ENCODE measurements at regions not wholly inside any gene's neighbourhood (a gene's known extent, or its start where the extent isn't known, plus 50 kb on each side); places are given as distances from the start of the nearest gene placed in this dataset.

GRCh38 chr18:47585136-47585535 is 333.7 kb upstream of the SKOR2 start:
- Mint-ChIP-seq H3K27ac (no peak overlapping the region), H3K27me3 (no peaks in the 10 kb centered on the region), H3K4me3 (no peak overlapping the region), H3K4me1 (no peaks in the 10 kb centered on the region), H3K9me3 (no peaks in the 10 kb centered on the region), H3K36me3 (no peaks in the 10 kb centered on the region)
- Histone ChIP-seq H3K27me3 (ENCODE audit: insufficient read depth, low read length, poor library complexity, severe bottlenecking) (no peaks in the 10 kb centered on the region), H3K4me1 (ENCODE audit: insufficient read depth, low read length) (no peaks in the 10 kb centered on the region), H3K36me3 (ENCODE audit: insufficient read depth, low read length) (no peaks in the 10 kb centered on the region), H3K9me3 (ENCODE audit: low read length) (no peaks in the 10 kb centered on the region), H3K4me3 (ENCODE audit: low read length) (no peak overlapping the region), H3K27ac (ENCODE audit: low read depth, low read length) (no peak overlapping the region)
- CTCF ChIA-PET, result no interaction called here
- DNase-seq, result no peak
- POLR2A ChIA-PET, result no interaction called here

- Histone ChIP-seq H3K36me3 (ENCODE audit: insufficient read depth, low read length) (no peaks in the 10 kb centered on the region), H3K4me3 (ENCODE audit: low read length) (no peak overlapping the region), H3K27me3 (ENCODE audit: insufficient read depth, low read length, poor library complexity, severe bottlenecking) (no peaks in the 10 kb centered on the region), H3K27ac (ENCODE audit: low read depth, low read length) (no peak overlapping the region), H3K4me1 (ENCODE audit: insufficient read depth, low read length) (no peaks in the 10 kb centered on the region), H3K9me3 (ENCODE audit: low read length) (no peaks in the 10 kb centered on the region)
- H3K36me3 Mint-ChIP-seq, result no peaks in the 10 kb centered on the region
- no peak for DNase-seq
- H3K4me1 Mint-ChIP-seq, result no peaks in the 10 kb centered on the region
- H3K9me3 Mint-ChIP-seq, result no peaks in the 10 kb centered on the region
- H3K4me3 Mint-ChIP-seq, result no peak overlapping the region
- no peak overlapping the region for H3K27ac Mint-ChIP-seq
- ChIA-PET CTCF (no interaction called here), POLR2A (no interaction called here)
- peaks cover 2 to 3% of the 10 kb centered on the region in 2 donors for H3K27me3 Mint-ChIP-seq
These were observed 330.6 kb upstream of the SKOR2 start for GRCh38 chr18:47582093-47582492.

GRCh38 chr18:47577520-47577919 is 326.1 kb upstream of the SKOR2 start:
- no peak overlapping the region for H3K27ac ChIP-seq (ENCODE audit: low read depth, low read length)
- H3K27me3 ChIP-seq (ENCODE audit: insufficient read depth, low read length, poor library complexity, severe bottlenecking), result no peaks in the 10 kb centered on the region
- no peaks in the 10 kb centered on the region for H3K36me3 Mint-ChIP-seq
- H3K4me3 ChIP-seq (ENCODE audit: low read length), result no peak overlapping the region
- ChIA-PET CTCF (no interaction called here), POLR2A (interaction anchor here (0.9 kb wide), 1 partner anchor 507 kb away, joined by 3 read pairs; no protein-coding TSS in a partner anchor)
- H3K4me3 Mint-ChIP-seq, result no peak overlapping the region
- no peak for DNase-seq
- H3K9me3 ChIP-seq (ENCODE audit: low read length), result no peaks in the 10 kb centered on the region
- H3K4me1 Mint-ChIP-seq, result no peaks in the 10 kb centered on the region
- H3K36me3 ChIP-seq (ENCODE audit: insufficient read depth, low read length), result no peaks in the 10 kb centered on the region
- peaks cover 2 to 3% of the 10 kb centered on the region in 2 donors for H3K27me3 Mint-ChIP-seq
- peaks cover 0 to 1% (median 0%) of the 10 kb centered on the region in 5 donors for H3K9me3 Mint-ChIP-seq
- no peak overlapping the region for H3K27ac Mint-ChIP-seq
- H3K4me1 ChIP-seq (ENCODE audit: insufficient read depth, low read length), result no peaks in the 10 kb centered on the region

- no peaks in the 10 kb centered on the region for H3K36me3 ChIP-seq (ENCODE audit: insufficient read depth, low read length)
- no peaks in the 10 kb centered on the region for H3K4me1 ChIP-seq (ENCODE audit: insufficient read depth, low read length)
- H3K27ac ChIP-seq (ENCODE audit: low read depth, low read length), result no peak overlapping the region
- no peaks in the 10 kb centered on the region for H3K4me1 Mint-ChIP-seq
- H3K4me3 Mint-ChIP-seq, result no peak overlapping the region
- H3K9me3 Mint-ChIP-seq, result peaks cover 0 to 1% (median 0%) of the 10 kb centered on the region in 5 donors
- CTCF ChIA-PET, result no interaction called here
- H3K36me3 Mint-ChIP-seq, result no peaks in the 10 kb centered on the region
- no peaks in the 10 kb centered on the region for H3K27me3 ChIP-seq (ENCODE audit: insufficient read depth, low read length, poor library complexity, severe bottlenecking)
- peaks cover 4 to 5% of the 10 kb centered on the region in 2 donors for H3K27me3 Mint-ChIP-seq
- no peak overlapping the region for H3K27ac Mint-ChIP-seq
- DNase-seq, result no peak
- POLR2A ChIA-PET, result no interaction called here
- H3K4me3 ChIP-seq (ENCODE audit: low read length), result no peak overlapping the region
- H3K9me3 ChIP-seq (ENCODE audit: low read length), result no peaks in the 10 kb centered on the region
These were observed 323.5 kb upstream of the SKOR2 start for GRCh38 chr18:47574966-47575365.

GRCh38 chr18:47571957-47572356 is 320.5 kb upstream of the SKOR2 start:
- H3K4me1 Mint-ChIP-seq, result no peaks in the 10 kb centered on the region
- Histone ChIP-seq H3K9me3 (ENCODE audit: low read length) (no peaks in the 10 kb centered on the region), H3K27ac (ENCODE audit: low read depth, low read length) (no peak overlapping the region), H3K4me1 (ENCODE audit: insufficient read depth, low read length) (no peaks in the 10 kb centered on the region), H3K4me3 (ENCODE audit: low read length) (no peak overlapping the region), H3K36me3 (ENCODE audit: insufficient read depth, low read length) (no peaks in the 10 kb centered on the region), H3K27me3 (ENCODE audit: insufficient read depth, low read length, poor library complexity, severe bottlenecking) (no peaks in the 10 kb centered on the region)
- peaks cover 0 to 1% (median 0%) of the 10 kb centered on the region in 5 donors for H3K9me3 Mint-ChIP-seq
- POLR2A ChIA-PET, result no interaction called here
- CTCF ChIA-PET, result no interaction called here
- no peak overlapping the region for H3K27ac Mint-ChIP-seq
- no peak overlapping the region for H3K4me3 Mint-ChIP-seq
- peaks cover 5 to 12% of the 10 kb centered on the region in 2 donors for H3K27me3 Mint-ChIP-seq
- no peak for DNase-seq
- no peaks in the 10 kb centered on the region for H3K36me3 Mint-ChIP-seq

- no peaks in the 10 kb centered on the region for H3K4me1 ChIP-seq (ENCODE audit: insufficient read depth, low read length)
- no peak for DNase-seq
- Mint-ChIP-seq H3K27me3 (peaks cover 5 to 16% of the 10 kb centered on the region in 2 donors), H3K36me3 (no peaks in the 10 kb centered on the region), H3K9me3 (peaks cover 0 to 5% (median 0%) of the 10 kb centered on the region in 5 donors), H3K4me3 (no peak overlapping the region), H3K27ac (no peak overlapping the region), H3K4me1 (no peaks in the 10 kb centered on the region)
- no peak overlapping the region for H3K27ac ChIP-seq (ENCODE audit: low read depth, low read length)
- no peaks in the 10 kb centered on the region for H3K9me3 ChIP-seq (ENCODE audit: low read length)
- no peak overlapping the region for H3K4me3 ChIP-seq (ENCODE audit: low read length)
- CTCF ChIA-PET, result no interaction called here
- POLR2A ChIA-PET, result no interaction called here
- no peaks in the 10 kb centered on the region for H3K27me3 ChIP-seq (ENCODE audit: insufficient read depth, low read length, poor library complexity, severe bottlenecking)
- no peaks in the 10 kb centered on the region for H3K36me3 ChIP-seq (ENCODE audit: insufficient read depth, low read length)
These were observed 315.3 kb upstream of the SKOR2 start for GRCh38 chr18:47566809-47567208.

GRCh38 chr18:47560723-47561715 is 309.6 kb upstream of the SKOR2 start:
- Histone ChIP-seq H3K36me3 (ENCODE audit: insufficient read depth, low read length) (no peaks in the 10 kb centered on the region), H3K27me3 (ENCODE audit: insufficient read depth, low read length, poor library complexity, severe bottlenecking) (no peaks in the 10 kb centered on the region), H3K4me3 (ENCODE audit: low read length) (no peak overlapping the region), H3K9me3 (ENCODE audit: low read length) (no peaks in the 10 kb centered on the region), H3K4me1 (ENCODE audit: insufficient read depth, low read length) (no peaks in the 10 kb centered on the region), H3K27ac (ENCODE audit: low read depth, low read length) (no peak overlapping the region)
- ChIA-PET CTCF (no interaction called here), POLR2A (no interaction called here)
- Mint-ChIP-seq H3K27me3 (peaks cover 7 to 16% of the 10 kb centered on the region in 2 donors), H3K4me1 (no peaks in the 10 kb centered on the region), H3K4me3 (no peak overlapping the region), H3K36me3 (no peaks in the 10 kb centered on the region), H3K27ac (no peak overlapping the region), H3K9me3 (peaks cover 0 to 5% (median 0%) of the 10 kb centered on the region in 5 donors)
- DNase-seq, result no peak

- Histone ChIP-seq H3K27ac (ENCODE audit: low read depth, low read length) (no peak overlapping the region), H3K9me3 (ENCODE audit: low read length) (no peaks in the 10 kb centered on the region), H3K27me3 (ENCODE audit: insufficient read depth, low read length, poor library complexity, severe bottlenecking) (no peaks in the 10 kb centered on the region), H3K4me1 (ENCODE audit: insufficient read depth, low read length) (no peaks in the 10 kb centered on the region), H3K36me3 (ENCODE audit: insufficient read depth, low read length) (no peaks in the 10 kb centered on the region), H3K4me3 (ENCODE audit: low read length) (no peak overlapping the region)
- Mint-ChIP-seq H3K4me1 (no peaks in the 10 kb centered on the region), H3K4me3 (no peak overlapping the region), H3K9me3 (peaks cover 0 to 6% (median 0%) of the 10 kb centered on the region in 5 donors), H3K27me3 (peaks cover 9 to 16% of the 10 kb centered on the region in 2 donors), H3K27ac (no peak overlapping the region), H3K36me3 (no peaks in the 10 kb centered on the region)
- ChIA-PET POLR2A (no interaction called here), CTCF (no interaction called here)
- DNase-seq, result no peak
These were observed 306.8 kb upstream of the SKOR2 start for GRCh38 chr18:47558110-47558750.

Measured in CD8-positive, alpha-beta memory T cell (primary cell).